ENCODE measurements at regions not wholly inside any gene's neighbourhood (a gene's known extent, or its start where the extent isn't known, plus 50 kb on each side); places are given as distances from the start of the nearest gene placed in this dataset.

GRCh38 chr1:37120279-37120678, 86.0 kb upstream of the GRIK3 start:
- H3K4me1 Mint-ChIP-seq = no peaks in the 10 kb centered on the region
- Histone ChIP-seq H2AFZ (no peak overlapping the region), H3K27ac (ENCODE audit: low read depth) (no peak overlapping the region), H3K4me1 (ENCODE audit: insufficient read depth) (no peaks in the 10 kb centered on the region), H3K4me2 (no peak overlapping the region), H3K27me3 (ENCODE audit: insufficient read depth) (no peaks in the 10 kb centered on the region), H3K79me2 (replicated peaks; ENCODE audit: insufficient read depth) (no peaks in the 10 kb centered on the region), H3K9me2 (ENCODE audit: insufficient read depth) (no peaks in the 10 kb centered on the region), H3K36me3 (ENCODE audit: insufficient read depth) (no peaks in the 10 kb centered on the region), H4K20me1 (replicated peaks; ENCODE audit: insufficient read depth) (no peaks in the 10 kb centered on the region), H3F3A (replicated peaks; ENCODE audit: low read depth) (no peaks in the 10 kb centered on the region), H3K4me3 (no peak overlapping the region)
- H3K4me3 Mint-ChIP-seq = no peak overlapping the region
- TF ChIP-seq ZNF331 (CRISPR knock-in tag; IDR thresholded peaks at IDR 0.05; ENCODE audit: low read depth) = no peak
- TF ChIP-seq EZH2 (IDR thresholded peaks at IDR 0.05; ENCODE audit: low read depth, unreplicated experiment) = no peak
- TF ChIP-seq NANOG (IDR thresholded peaks at IDR 0.05; ENCODE audit: borderline replicate concordance) = no peak
- TF ChIP-seq ZNF114 (CRISPR knock-in tag; IDR thresholded peaks at IDR 0.05) = no peak
- TF ChIP-seq JUNB (IDR thresholded peaks at IDR 0.05; ENCODE audit: unreplicated experiment) = no peak
- no peak for TF ChIP-seq POLR2AphosphoS5 (IDR thresholded peaks at IDR 0.05; ENCODE audit: low read depth)
- no peak for TF ChIP-seq CREB1 (CRISPR knock-in tag; IDR thresholded peaks at IDR 0.05; ENCODE audit: low read depth)
- TF ChIP-seq ETS1 (IDR thresholded peaks at IDR 0.05) = no peak
- TF ChIP-seq REST (IDR thresholded peaks at IDR 0.05; ENCODE audit: unreplicated experiment) = no peak
- TF ChIP-seq CTCF (conservative IDR thresholded peaks at IDR 0.05; ENCODE audit: low read depth in 2 of 2) = no peak
- no peak for DNase-seq (ENCODE audit: low spot score)
- H3K27me3 Mint-ChIP-seq (ENCODE audit: insufficient read depth, low read depth, poor library complexity) = peaks cover 2% of the 10 kb centered on the region
- H3K36me3 Mint-ChIP-seq (ENCODE audit: low read depth) = no peaks in the 10 kb centered on the region
- H3K27ac Mint-ChIP-seq = no peak overlapping the region
- no peaks in the 10 kb centered on the region for H3K9me3 Mint-ChIP-seq
- ATAC-seq = no peak
